WTC11 (cell line): ENCODE measurements at regions not wholly inside any gene's neighbourhood (a gene's known extent, or its start where the extent isn't known, plus 50 kb on each side); places are given as distances from the start of the nearest gene placed in this dataset.

ENCODE experiments used
- ATF2 ChIP-seq: sonication (generic); formaldehyde crosslinking; IDR thresholded peaks from 2 replicates; pipeline ENCODE4 v1.8.1; 2022; ENCODE audit warnings: low read depth, missing genetic modification reagents, borderline replicate concordance
- CTCF ChIP-seq: fragments of 200-600 bp; IDR thresholded peaks from 2 replicates; pipeline ENCODE4 v1.8.0; 2022; ENCODE audit warnings: antibody characterized with exemption
- E2F1 ChIP-seq: sonication (generic); formaldehyde crosslinking; IDR thresholded peaks from 2 replicates; pipeline ENCODE4 v1.8.0; 2022; ENCODE audit warnings: mild to moderate bottlenecking, missing genetic modification reagents
- E2F5 ChIP-seq: sonication (generic); formaldehyde crosslinking; IDR thresholded peaks from 2 replicates; pipeline ENCODE4 v1.8.1; 2022; ENCODE audit warnings: mild to moderate bottlenecking, moderate library complexity, missing genetic modification reagents
- JUN ChIP-seq: sonication (generic); formaldehyde crosslinking; IDR thresholded peaks from 2 replicates; pipeline ENCODE4 v1.8.0; 2023; ENCODE audit warnings: mild to moderate bottlenecking, missing genetic modification reagents
- MYBL2 ChIP-seq: sonication (generic); formaldehyde crosslinking; IDR thresholded peaks from 2 replicates; pipeline ENCODE4 v1.8.1; 2023; ENCODE audit warnings: mild to moderate bottlenecking, moderate library complexity, missing genetic modification reagents
- SMAD4 ChIP-seq: sonication (generic); formaldehyde crosslinking; IDR thresholded peaks from 2 replicates; pipeline ENCODE4 v1.8.0; 2022; ENCODE audit warnings: mild to moderate bottlenecking, missing genetic modification reagents
- ZBTB21 ChIP-seq: sonication (generic); formaldehyde crosslinking; IDR thresholded peaks from 2 replicates; pipeline ENCODE4 v1.8.1; 2023; ENCODE audit warnings: mild to moderate bottlenecking, missing genetic modification reagents, borderline replicate concordance
- ZNF232 ChIP-seq: sonication (generic); formaldehyde crosslinking; IDR thresholded peaks from 2 replicates; pipeline ENCODE4 v1.8.0; 2022; ENCODE audit warnings: mild to moderate bottlenecking, missing genetic modification reagents

DNA sequence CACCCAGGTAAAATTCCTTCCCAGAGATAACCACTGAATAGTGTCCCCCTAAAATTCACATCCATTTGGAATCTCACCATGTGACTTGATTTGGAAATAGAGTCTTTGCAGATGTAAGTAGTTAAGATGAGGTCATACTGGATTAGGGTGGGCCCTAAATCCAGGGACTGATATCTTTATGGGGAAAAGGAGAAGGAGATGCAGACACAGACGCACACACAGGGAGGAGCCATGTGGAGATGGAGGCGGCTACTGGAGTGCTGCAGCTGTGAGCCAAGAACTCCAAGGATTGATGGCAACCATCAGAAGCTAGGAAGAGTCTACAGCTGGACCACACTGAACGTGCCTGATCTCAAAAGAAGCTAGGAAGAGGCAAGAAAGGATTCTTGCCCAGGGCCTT, 96.6 kb upstream of the SRD5A3 start:
- TF ChIP-seq CTCF: no peak
- no peak for TF ChIP-seq SMAD4 (CRISPR knock-in tag)
- no peak for TF ChIP-seq JUN (CRISPR knock-in tag)
- TF ChIP-seq ATF2 (CRISPR knock-in tag): no peak
- no peak for TF ChIP-seq ZBTB21
- no peak for TF ChIP-seq E2F1 (CRISPR knock-in tag)
- no peak for TF ChIP-seq MYBL2 (CRISPR knock-in tag)
- TF ChIP-seq E2F5 (CRISPR knock-in tag): no peak
- no peak for TF ChIP-seq ZNF232 (CRISPR knock-in tag)
